CD4-positive, alpha-beta memory T cell (primary cell): ENCODE measurements at regions not wholly inside any gene's neighbourhood (a gene's known extent, or its start where the extent isn't known, plus 50 kb on each side); places are given as distances from the start of the nearest gene placed in this dataset.
"Not testable (repeated sequence)": the region's sequence is repeated elsewhere in the genome, so short reads cannot be mapped to it uniquely, and the experiment has no call there.

Experiments used
- CTCF ChIA-PET: fragments of 350-600 bp; sonication (Branson Sonifier 250); formaldehyde crosslinking; loops from one replicate; lab custom pipeline; 2021; ENCODE audit warnings: inconsistent platforms; ENCODE audit not compliant: partially characterized antibody; lab: Charles Lee
- POLR2A ChIA-PET: fragments of 350-600 bp; sonication (Branson Sonifier 250); formaldehyde crosslinking; loops from one replicate; lab custom pipeline; 2021; ENCODE audit not compliant: partially characterized antibody; lab: Charles Lee
- DNase-seq, 5 donors: peaks; one replicate each; pipeline versions ENCODE4 v3.0.0 to v3.0.0-alpha.2; 2020 to 2022; ENCODE audit warnings: mixed read lengths in 1 of 5
- H3K27ac ChIP-seq: one replicate; pipeline ENCODE4 v1.7.0; 2013; ENCODE audit warnings: low read depth, low read length
- H3K27me3 ChIP-seq: 2 replicates; pipeline ENCODE4 v1.7.0; 2013; ENCODE audit warnings: mild to moderate bottlenecking, low read length, moderate library complexity; ENCODE audit not compliant: insufficient read depth
- H3K36me3 ChIP-seq: 2 replicates; pipeline ENCODE4 v1.7.0; 2013; ENCODE audit warnings: mild to moderate bottlenecking, low read length, moderate library complexity; ENCODE audit not compliant: insufficient read depth
- H3K4me1 ChIP-seq: 2 replicates; pipeline ENCODE4 v1.7.0; 2013; ENCODE audit warnings: mild to moderate bottlenecking, low read length, moderate library complexity; ENCODE audit not compliant: insufficient read depth
- H3K4me3 ChIP-seq, 2 donors: one replicate each; pipeline ENCODE4 v1.7.0; 2013; ENCODE audit warnings: low read length in 2 of 2, mild to moderate bottlenecking in 1 of 2
- H3K9me3 ChIP-seq, 2 donors: one replicate each; pipeline ENCODE4 v1.7.0; 2013; ENCODE audit warnings: low read length in 2 of 2, control low read depth in 1 of 2; ENCODE audit not compliant: control insufficient read depth in 1 of 2
- H3K27ac Mint-ChIP-seq, 7 donors: one replicate each; pipeline ENCODE4 v1.8.0; 2020 to 2021; ENCODE audit warnings: mixed read lengths in 7 of 7, mild to moderate bottlenecking in 6 of 7, inconsistent platforms in 3 of 7, moderate library complexity in 3 of 7
- H3K27me3 Mint-ChIP-seq, 2 donors: one replicate each; pipeline ENCODE4 v1.8.0; 2020 to 2021; ENCODE audit warnings: mixed read lengths in 2 of 2
- H3K36me3 Mint-ChIP-seq, 2 donors: one replicate each; pipeline ENCODE4 v1.8.0; 2020 to 2021; ENCODE audit warnings: mixed read lengths in 2 of 2, inconsistent platforms in 1 of 2, mild to moderate bottlenecking in 1 of 2
- H3K4me1 Mint-ChIP-seq, 4 donors: one replicate each; pipeline ENCODE4 v1.8.0; 2020 to 2021; ENCODE audit warnings: mixed read lengths in 4 of 4, mild to moderate bottlenecking in 1 of 4
- H3K4me3 Mint-ChIP-seq, 8 donors: one replicate each; pipeline ENCODE4 v1.8.0; 2020 to 2021; ENCODE audit warnings: mixed read lengths in 8 of 8, mild to moderate bottlenecking in 7 of 8, moderate library complexity in 6 of 8, inconsistent platforms in 3 of 8
- H3K9me3 Mint-ChIP-seq, 8 donors: one replicate each; pipeline ENCODE4 v1.8.0; 2020 to 2021; ENCODE audit warnings: mixed read lengths in 8 of 8, mild to moderate bottlenecking in 5 of 8, inconsistent platforms in 3 of 8, moderate library complexity in 1 of 8
- intact Hi-C: fragments of 100-400 bp; cut with micrococcal nuclease; formaldehyde crosslinking; loops from one replicate; pipeline ENCODE4 v1.15.1; 2023

DNA sequence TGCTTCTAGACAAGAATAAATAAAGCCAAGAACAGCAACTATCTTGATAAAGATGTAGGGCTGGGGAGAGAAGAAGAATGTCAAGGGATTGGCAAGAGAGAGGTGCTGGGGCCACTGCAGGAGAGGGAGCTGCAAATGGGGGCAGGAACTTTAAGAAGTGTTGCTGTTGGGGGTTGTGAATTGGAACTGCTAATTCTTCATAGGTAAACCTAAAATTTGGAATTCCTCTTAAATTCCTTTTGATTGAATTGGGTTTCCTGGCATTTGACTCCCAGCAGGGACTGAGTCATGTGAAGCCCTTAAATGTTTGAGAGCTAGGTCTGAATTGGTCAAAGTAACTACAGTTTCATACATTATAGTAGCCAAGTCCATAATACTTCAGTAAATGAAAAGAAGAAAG, 305.6 kb upstream of the TMTC4 start:
- no peak for DNase-seq
- no peaks in the 10 kb centered on the region for H3K9me3 ChIP-seq
- no peaks in the 10 kb centered on the region for H3K27me3 ChIP-seq
- Mint-ChIP-seq H3K9me3 (peaks cover 0 to 4% (median 0%) of the 10 kb centered on the region in 8 donors), H3K36me3 (no peaks in the 10 kb centered on the region), H3K4me1 (no peaks in the 10 kb centered on the region), H3K27me3 (peaks cover 2 to 13% of the 10 kb centered on the region in 2 donors), H3K27ac (no peak overlapping the region), H3K4me3 (no peak overlapping the region)
- ChIA-PET POLR2A (no interaction called here), CTCF (no interaction called here)
- H3K36me3 ChIP-seq: no peaks in the 10 kb centered on the region
- no peaks in the 10 kb centered on the region for H3K4me1 ChIP-seq
- no peak overlapping the region for H3K4me3 ChIP-seq
- H3K27ac ChIP-seq: no peak overlapping the region
- intact Hi-C loops: no loop called here

DNA sequence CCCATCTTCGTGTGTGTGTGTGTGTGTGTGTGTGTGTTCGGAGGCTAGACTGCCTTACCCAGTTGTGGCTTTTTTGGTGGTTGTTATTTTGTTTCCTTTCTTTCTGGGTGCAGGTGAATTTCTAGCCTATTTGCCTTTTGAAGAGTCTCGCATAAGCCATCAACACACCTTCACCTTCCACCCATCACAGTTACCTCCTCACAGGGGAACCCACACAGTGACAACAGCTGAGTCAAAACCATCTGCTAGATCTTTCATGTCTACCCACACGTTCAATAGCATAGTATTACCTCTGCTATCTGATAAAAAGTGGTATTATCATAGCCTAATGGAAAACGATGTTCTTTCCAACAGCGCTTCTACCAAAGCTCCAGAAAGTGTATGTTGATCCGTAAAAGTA, 303.2 kb upstream of the TMTC4 start:
- Mint-ChIP-seq H3K4me1 (no peaks in the 10 kb centered on the region), H3K4me3 (no peak overlapping the region), H3K9me3 (peaks cover 0 to 5% (median under 1%) of the 10 kb centered on the region in 8 donors), H3K36me3 (no peaks in the 10 kb centered on the region), H3K27ac (no peak overlapping the region), H3K27me3 (peaks cover 3 to 17% of the 10 kb centered on the region in 2 donors)
- ChIA-PET POLR2A (no interaction called here), CTCF (no interaction called here)
- no peaks in the 10 kb centered on the region for H3K27me3 ChIP-seq
- no peak overlapping the region for H3K27ac ChIP-seq
- DNase-seq: no peak
- no peak overlapping the region for H3K4me3 ChIP-seq
- no peaks in the 10 kb centered on the region for H3K36me3 ChIP-seq
- H3K4me1 ChIP-seq: no peaks in the 10 kb centered on the region
- intact Hi-C loops: no loop called here
- no peaks in the 10 kb centered on the region for H3K9me3 ChIP-seq

DNA sequence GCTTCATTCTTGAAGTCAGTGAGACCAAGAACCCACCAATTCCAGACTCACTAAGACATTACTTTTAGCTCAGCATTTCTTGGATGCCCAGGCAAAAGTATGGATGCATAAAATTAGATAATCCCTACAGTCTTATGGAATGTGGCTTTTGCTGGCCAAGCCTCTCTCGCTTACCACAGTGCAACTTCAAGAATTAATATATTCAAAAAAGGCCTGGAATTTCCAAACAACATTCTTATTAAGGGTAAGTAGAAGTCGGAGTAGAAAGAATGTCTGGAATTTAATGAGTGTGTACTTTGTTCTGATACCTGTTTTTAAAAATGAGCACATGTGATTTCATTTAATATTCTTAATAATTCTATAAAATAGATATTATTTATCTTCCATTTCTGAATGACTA, 302.4 kb upstream of the TMTC4 start:
- Histone ChIP-seq H3K36me3 (no peaks in the 10 kb centered on the region), H3K4me1 (no peaks in the 10 kb centered on the region), H3K4me3 (no peak overlapping the region), H3K27ac (no peak overlapping the region), H3K27me3 (no peaks in the 10 kb centered on the region), H3K9me3 (no peaks in the 10 kb centered on the region)
- no peaks in the 10 kb centered on the region for H3K4me1 Mint-ChIP-seq
- no peak for DNase-seq
- no peak overlapping the region for H3K27ac Mint-ChIP-seq
- CTCF ChIA-PET: no interaction called here
- peaks cover 0 to 11% (median 7%) of the 10 kb centered on the region in 8 donors for H3K9me3 Mint-ChIP-seq
- intact Hi-C loops: no loop called here
- H3K27me3 Mint-ChIP-seq: peaks cover 3 to 17% of the 10 kb centered on the region in 2 donors
- H3K4me3 Mint-ChIP-seq: no peak overlapping the region
- POLR2A ChIA-PET: no interaction called here
- H3K36me3 Mint-ChIP-seq: no peaks in the 10 kb centered on the region

DNA sequence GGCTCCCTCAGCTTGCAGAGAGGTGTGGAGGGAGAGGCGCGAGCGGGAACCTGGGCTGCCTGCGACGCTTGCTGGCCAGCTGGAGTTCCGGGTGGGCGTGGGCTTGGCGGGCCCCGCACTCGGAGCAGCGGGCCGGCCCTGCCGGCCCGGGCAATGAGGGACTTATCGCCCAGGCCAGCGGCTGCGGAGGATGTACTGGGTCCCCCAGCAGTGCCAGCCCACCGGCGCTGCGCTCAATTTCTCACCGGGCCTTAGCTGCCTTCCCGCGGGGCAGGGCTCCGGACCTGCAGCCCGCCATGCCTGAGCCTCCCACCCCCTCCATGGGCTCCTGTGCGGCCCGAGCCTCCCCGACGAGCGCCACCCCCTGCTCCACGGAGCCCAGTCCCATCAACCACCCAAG, 301.1 kb upstream of the TMTC4 start:
- H3K27ac ChIP-seq, H3K9me3 ChIP-seq, H3K36me3 Mint-ChIP-seq, H3K4me1 Mint-ChIP-seq, POLR2A ChIA-PET, CTCF ChIA-PET, DNase-seq, H3K4me1 ChIP-seq, H3K4me3 Mint-ChIP-seq, H3K27ac Mint-ChIP-seq, H3K36me3 ChIP-seq, H3K27me3 ChIP-seq, H3K4me3 ChIP-seq, intact Hi-C loops: not testable (repeated sequence)
- H3K27me3 Mint-ChIP-seq: peaks cover 3 to 10% of the 10 kb centered on the region in 2 donors
- H3K9me3 Mint-ChIP-seq: peaks cover 0 to 15% (median 11%) of the 10 kb centered on the region in 8 donors

DNA sequence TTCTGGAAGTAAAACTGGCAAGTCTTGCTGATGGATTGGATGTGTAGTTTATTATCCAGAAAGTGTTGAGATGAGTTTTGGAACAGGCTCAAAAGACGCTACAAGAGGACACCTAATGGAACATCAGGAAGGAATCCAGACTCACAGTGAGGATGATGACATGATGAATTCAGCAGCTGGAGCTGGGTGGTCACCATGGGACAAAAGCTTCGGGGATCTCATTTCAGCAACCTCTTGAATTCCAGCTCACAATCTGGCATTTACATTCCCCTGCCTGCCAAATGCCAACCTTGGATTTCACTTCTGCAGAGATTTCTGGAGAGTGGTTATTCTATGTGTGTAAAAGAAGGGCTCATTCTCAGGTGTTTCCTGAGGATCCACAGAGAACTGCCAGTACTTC, 288.0 kb upstream of the TMTC4 start:
- Mint-ChIP-seq H3K27me3 (peaks cover 0 to 6% of the 10 kb centered on the region in 2 donors), H3K4me3 (no peak overlapping the region), H3K9me3 (peaks cover 0 to 10% (median 4%) of the 10 kb centered on the region in 8 donors), H3K27ac (no peak overlapping the region), H3K4me1 (no peaks in the 10 kb centered on the region), H3K36me3 (no peaks in the 10 kb centered on the region)
- POLR2A ChIA-PET: no interaction called here
- no peaks in the 10 kb centered on the region for H3K9me3 ChIP-seq
- H3K27ac ChIP-seq: no peak overlapping the region
- CTCF ChIA-PET: no interaction called here
- H3K4me1 ChIP-seq: no peaks in the 10 kb centered on the region
- no peaks in the 10 kb centered on the region for H3K36me3 ChIP-seq
- intact Hi-C loops: no loop called here
- no peaks in the 10 kb centered on the region for H3K27me3 ChIP-seq
- H3K4me3 ChIP-seq: no peak overlapping the region
- DNase-seq: no peak

DNA sequence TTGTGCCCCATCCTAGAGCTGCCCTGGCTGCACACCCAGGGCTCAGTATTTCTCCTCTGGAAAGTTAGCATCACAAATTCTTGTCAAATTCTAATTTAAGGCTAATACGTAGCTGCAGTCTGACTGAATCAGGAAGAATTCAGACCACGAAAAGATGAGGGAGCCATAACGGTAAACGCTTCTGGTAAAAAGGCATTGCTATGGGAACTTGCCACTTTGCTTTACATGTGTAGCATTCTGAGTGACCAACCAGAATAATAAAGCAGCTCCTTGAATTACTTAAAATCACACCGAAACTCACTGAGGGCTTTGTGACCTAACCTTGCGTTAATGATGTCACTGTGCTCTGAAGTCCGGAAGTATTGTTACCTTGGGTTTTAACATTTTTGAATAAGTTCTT, 286.6 kb upstream of the TMTC4 start:
- Mint-ChIP-seq H3K4me3 (no peak overlapping the region), H3K27ac (no peak overlapping the region), H3K27me3 (peaks cover 0 to 6% of the 10 kb centered on the region in 2 donors), H3K36me3 (no peaks in the 10 kb centered on the region), H3K4me1 (no peaks in the 10 kb centered on the region), H3K9me3 (peaks cover 0 to 7% (median 3%) of the 10 kb centered on the region in 8 donors)
- no peak for DNase-seq
- Histone ChIP-seq H3K36me3 (no peaks in the 10 kb centered on the region), H3K9me3 (no peaks in the 10 kb centered on the region), H3K27me3 (no peaks in the 10 kb centered on the region), H3K27ac (no peak overlapping the region), H3K4me1 (no peaks in the 10 kb centered on the region), H3K4me3 (no peak overlapping the region)
- CTCF ChIA-PET: no interaction called here
- POLR2A ChIA-PET: no interaction called here
- intact Hi-C loops: no loop called here

DNA sequence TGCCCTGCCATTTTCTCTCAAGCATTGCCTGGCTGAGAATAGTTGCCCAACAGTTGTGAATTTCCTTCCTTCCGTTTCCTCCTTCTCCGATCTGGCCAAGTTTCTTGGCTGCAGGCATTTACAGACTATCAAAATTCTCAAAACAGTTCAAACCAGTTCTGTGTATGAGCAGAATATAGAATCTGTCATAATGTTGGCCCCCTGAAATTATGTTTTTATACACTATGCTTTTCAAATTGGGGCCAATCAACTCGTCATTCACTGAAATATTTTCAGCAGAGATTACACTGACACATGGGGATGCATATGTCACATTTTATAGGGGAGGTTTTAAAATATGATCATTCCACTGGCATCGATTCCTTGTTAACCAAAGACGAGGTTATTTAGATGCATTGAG, 284.2 kb upstream of the TMTC4 start:
- no peak for DNase-seq
- intact Hi-C loops: no loop called here
- no peaks in the 10 kb centered on the region for H3K4me1 Mint-ChIP-seq
- H3K27me3 Mint-ChIP-seq: peaks cover 2 to 6% of the 10 kb centered on the region in 2 donors
- ChIA-PET POLR2A (no interaction called here), CTCF (no interaction called here)
- H3K4me3 Mint-ChIP-seq: no peak overlapping the region
- Histone ChIP-seq H3K4me1 (no peaks in the 10 kb centered on the region), H3K9me3 (no peaks in the 10 kb centered on the region), H3K4me3 (no peak overlapping the region), H3K27me3 (no peaks in the 10 kb centered on the region), H3K27ac (no peak overlapping the region), H3K36me3 (no peaks in the 10 kb centered on the region)
- H3K9me3 Mint-ChIP-seq: peaks cover 0 to 4% (median 3%) of the 10 kb centered on the region in 8 donors
- H3K27ac Mint-ChIP-seq: no peak overlapping the region
- H3K36me3 Mint-ChIP-seq: no peaks in the 10 kb centered on the region

DNA sequence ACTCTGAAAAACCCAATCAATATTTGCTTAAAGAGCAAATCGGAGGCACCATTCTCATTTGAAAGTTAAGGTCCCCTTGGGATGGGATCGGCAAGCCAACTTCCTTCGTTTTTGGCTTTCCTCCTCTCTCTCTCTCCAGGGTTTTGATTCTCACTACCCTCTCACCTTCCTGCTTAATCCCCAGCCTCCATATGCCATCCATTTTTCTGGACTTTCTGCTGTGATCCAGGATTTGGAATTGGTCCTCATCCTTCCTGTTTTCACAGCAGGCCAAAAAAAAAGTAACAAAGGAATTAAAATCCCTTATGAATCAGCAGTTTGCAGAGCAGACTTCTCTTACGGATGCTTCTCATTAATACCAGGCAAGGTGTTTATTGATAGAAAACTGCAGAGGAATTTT, 283.1 kb upstream of the TMTC4 start:
- ChIA-PET CTCF (no interaction called here), POLR2A (no interaction called here)
- peaks cover 0 to 4% (median under 1%) of the 10 kb centered on the region in 8 donors for H3K9me3 Mint-ChIP-seq
- peaks cover 3 to 6% of the 10 kb centered on the region in 2 donors for H3K27me3 Mint-ChIP-seq
- intact Hi-C loops: no loop called here
- DNase-seq: no peak
- no peaks in the 10 kb centered on the region for H3K4me1 Mint-ChIP-seq
- Histone ChIP-seq H3K36me3 (no peaks in the 10 kb centered on the region), H3K4me3 (no peak overlapping the region), H3K9me3 (no peaks in the 10 kb centered on the region), H3K27ac (no peak overlapping the region), H3K4me1 (no peaks in the 10 kb centered on the region), H3K27me3 (no peaks in the 10 kb centered on the region)
- no peaks in the 10 kb centered on the region for H3K36me3 Mint-ChIP-seq
- H3K27ac Mint-ChIP-seq: no peak overlapping the region
- no peak overlapping the region for H3K4me3 Mint-ChIP-seq
